ENCODE measurements at regions not wholly inside any gene's neighbourhood (a gene's known extent, or its start where the extent isn't known, plus 50 kb on each side); places are given as distances from the start of the nearest gene placed in this dataset.
"Not testable (repeated sequence)": the region's sequence is repeated elsewhere in the genome, so short reads cannot be mapped to it uniquely, and the experiment has no call there.

DNA sequence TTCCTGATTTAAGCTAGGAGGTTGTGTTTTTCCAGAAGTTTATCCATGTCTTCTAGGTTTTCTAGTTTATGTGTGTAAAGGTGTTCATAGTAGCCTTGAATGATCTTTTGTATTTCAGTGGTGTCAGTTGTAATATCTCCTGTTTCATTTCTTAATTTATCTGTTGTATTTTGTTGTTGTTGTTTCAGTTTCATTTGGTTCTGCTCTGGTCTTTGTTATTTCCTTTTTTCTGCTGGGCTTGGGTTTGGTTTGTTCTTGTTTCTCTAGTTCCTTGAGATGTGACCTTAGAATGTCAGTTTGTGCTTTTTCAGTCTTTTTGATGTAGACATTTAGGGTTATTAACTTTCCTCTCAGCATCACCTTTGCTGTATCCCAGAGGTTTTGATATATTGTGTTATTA lies 62.8 kb downstream of the SCP2D1 start:
- not testable (repeated sequence) for DNase-seq (ENCODE audit: low read depth in 2 of 2)

DNA sequence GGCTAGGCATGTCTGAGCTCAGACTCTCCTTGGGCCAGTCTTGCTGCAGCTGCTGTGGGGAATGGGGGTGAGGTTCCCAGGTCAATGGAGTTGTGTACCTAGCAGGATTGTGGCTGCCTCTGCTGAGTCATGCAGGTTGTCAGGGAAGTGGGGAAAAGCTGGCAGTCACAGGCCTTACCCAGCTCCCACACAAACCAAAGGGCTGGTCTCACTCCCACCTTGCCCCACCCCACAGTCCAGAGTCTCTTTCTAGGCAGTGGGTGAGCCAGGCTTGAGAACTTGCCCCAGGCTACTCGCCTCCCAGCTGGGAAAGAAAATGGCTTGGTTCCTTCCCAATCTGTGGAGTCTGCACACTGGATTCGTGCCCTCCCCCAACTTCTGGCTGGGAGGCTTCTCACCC lies 65.7 kb downstream of the SCP2D1 start:
- DNase-seq (ENCODE audit: low read depth in 2 of 2), result no peak

DNA sequence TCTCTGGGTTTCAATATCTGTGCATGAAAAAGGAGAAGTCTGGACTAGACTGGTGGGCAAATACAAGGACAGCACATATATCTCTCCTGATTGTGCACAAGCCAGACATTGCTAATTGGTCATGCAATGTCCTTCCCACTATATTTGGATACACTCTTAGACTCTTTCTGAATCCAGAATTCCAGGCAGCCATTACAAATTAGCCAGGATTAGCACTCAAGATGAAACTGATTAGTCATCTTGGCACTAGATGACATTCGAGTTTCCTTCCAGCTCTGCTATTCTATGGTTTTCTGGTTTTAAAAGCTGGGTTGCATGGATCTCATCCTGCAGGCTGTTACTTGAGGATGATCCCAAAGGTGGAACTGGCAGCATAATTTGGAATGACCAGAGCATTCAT lies 73.2 kb downstream of the SCP2D1 start:
- no peak for DNase-seq (ENCODE audit: low read depth in 2 of 2)

- no peak for DNase-seq (ENCODE audit: low read depth in 2 of 2)
Measured at GRCh38 chr20:18901980-18902737, 88.6 kb downstream of the SCP2D1 start.

DNA sequence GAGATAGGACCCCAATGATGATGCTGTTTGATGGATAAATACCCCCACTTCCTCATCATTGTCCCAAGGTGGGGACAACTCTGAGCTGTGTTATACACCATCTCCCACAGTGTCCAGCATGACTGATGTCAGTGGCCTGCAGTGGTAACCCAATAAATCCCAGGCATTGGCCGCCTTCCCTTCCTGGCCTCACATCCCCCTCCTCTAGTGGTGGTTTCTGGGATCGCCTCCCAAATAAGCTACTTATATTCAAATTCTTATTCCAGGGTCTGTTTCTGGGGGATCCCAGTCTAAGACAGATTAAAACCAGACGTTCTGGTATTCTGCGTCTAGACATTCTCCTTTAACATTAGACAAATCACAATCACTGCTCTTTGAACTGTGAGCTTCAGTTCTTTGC lies 90.6 kb downstream of the SCP2D1 start:
- no peak for DNase-seq (ENCODE audit: low read depth in 2 of 2)

GRCh38 chr20:18904624-18905023 lies 91.0 kb downstream of the SCP2D1 start:
- DNase-seq (ENCODE audit: low read depth in 2 of 2), result no peak

GRCh38 chr20:18906046-18906445 lies 92.5 kb downstream of the SCP2D1 start:
- DNase-seq (ENCODE audit: low read depth in 2 of 2), result no peak

GRCh38 chr20:18907353-18907752 lies 93.8 kb downstream of the SCP2D1 start:
- DNase-seq (ENCODE audit: low read depth in 2 of 2), result no peak

DNA sequence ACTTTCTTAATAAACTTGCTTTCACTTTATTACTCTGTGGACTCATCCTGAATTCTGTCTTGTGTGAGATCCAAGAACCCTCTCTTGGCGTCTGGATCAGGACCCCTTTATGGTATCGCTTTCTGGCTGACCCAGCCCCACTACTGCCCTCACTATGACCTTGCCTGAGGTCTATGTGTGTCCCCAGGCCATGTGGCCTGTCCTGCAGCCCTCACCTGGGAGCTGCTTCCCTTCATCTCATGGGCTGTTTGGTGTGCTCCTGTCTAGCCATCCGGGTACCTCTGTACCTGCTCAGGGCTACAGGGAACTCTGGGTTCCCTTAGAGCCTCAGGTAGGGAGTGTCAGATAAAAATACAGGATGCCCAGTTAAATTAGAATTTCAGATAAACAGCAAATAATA lies 94.5 kb downstream of the SCP2D1 start:
- no peak for DNase-seq (ENCODE audit: low read depth in 2 of 2)

GRCh38 chr20:18909254-18909653 lies 95.7 kb downstream of the SCP2D1 start:
- no peak for DNase-seq (ENCODE audit: low read depth in 2 of 2)

DNA sequence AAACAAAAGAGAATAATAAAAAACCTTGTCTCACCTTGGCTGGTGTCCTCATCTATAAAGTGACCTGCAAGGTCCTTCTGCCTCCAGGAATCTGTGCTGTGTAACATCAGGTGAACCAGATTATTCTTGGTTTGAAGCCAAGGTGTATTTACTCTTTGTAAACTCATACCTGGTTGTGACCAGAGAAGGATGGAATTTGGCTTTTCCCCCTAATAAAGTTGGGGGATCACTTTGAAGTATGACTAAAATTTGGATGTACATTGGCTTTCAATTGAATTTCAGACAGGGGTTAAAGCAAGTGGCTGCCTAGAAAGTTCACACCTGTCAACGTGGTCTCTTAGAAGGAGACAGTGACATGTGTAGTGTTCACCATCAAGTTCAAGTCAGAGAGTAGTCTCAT lies 100.1 kb downstream of the SCP2D1 start:
- DNase-seq (ENCODE audit: low read depth in 2 of 2), result no peak

DNA sequence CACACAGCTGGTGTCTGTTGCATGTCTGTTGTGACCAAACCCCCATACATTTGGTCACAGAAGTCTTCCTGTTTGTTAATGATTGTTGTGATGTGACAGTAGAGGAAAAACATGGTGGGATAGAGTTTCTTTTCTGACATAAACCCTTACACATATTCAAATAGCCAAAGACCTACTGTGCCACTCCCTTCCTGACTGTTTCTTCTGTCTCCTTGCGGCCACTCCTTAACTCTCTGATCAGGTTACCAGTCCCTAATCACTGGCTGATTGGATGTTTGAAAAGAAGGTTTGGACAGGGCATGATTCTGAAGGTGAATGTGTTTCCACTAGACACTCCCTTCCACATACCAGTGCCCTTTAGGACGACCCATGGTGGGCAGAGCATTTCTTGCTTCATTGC lies 101.2 kb downstream of the SCP2D1 start:
- no peak for DNase-seq (ENCODE audit: low read depth in 2 of 2)

GRCh38 chr20:18916886-18917750 lies 103.5 kb downstream of the SCP2D1 start:
- no peak for DNase-seq (ENCODE audit: low read depth in 2 of 2)

GRCh38 chr20:18919996-18920395 lies 106.4 kb downstream of the SCP2D1 start:
- no peak for DNase-seq (ENCODE audit: low read depth in 2 of 2)

DNA sequence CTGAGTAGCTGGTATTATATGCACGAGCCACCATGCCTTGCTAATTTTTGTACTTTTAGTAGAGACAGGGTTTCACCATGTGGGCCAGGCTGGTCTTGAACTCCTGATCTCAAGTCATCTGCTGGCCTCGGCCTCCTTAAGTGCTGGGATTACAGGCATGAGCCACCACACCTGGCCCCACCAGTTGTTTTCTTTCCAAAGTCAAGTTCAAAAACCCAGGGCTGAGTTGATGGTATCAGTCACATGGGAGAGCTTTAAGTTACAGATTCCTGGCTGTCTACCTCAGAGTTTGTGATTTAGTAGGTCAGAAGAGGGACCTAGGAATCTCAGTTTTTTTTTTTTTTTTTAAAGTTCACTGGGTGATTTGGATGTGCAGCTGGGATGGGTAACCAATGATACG lies 107.7 kb downstream of the SCP2D1 start:
- DNase-seq (ENCODE audit: low read depth in 2 of 2), result no peak

GRCh38 chr20:18922251-18922650 lies 108.7 kb downstream of the SCP2D1 start:
- DNase-seq (ENCODE audit: low read depth in 2 of 2), result no peak

DNA sequence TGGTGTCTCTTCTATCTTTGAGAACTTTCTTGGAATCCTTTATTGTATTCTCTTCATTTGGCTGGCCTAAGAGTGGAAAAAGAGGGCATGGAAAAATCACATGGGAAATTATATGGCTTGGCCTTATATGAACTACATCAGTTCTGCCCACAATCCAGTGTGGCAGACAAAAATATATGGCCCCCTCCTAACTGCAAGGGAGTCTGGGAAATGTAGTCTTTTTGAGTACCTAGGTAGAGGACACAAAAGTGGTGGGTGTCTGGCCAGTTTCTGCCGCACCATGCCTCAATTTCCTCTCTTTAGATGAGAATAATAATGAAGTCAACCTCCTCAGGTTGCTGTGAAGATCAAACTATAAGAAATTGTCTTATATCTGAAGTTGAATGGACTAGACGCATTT lies 109.3 kb downstream of the SCP2D1 start:
- no peak for DNase-seq (ENCODE audit: low read depth in 2 of 2)

DNA sequence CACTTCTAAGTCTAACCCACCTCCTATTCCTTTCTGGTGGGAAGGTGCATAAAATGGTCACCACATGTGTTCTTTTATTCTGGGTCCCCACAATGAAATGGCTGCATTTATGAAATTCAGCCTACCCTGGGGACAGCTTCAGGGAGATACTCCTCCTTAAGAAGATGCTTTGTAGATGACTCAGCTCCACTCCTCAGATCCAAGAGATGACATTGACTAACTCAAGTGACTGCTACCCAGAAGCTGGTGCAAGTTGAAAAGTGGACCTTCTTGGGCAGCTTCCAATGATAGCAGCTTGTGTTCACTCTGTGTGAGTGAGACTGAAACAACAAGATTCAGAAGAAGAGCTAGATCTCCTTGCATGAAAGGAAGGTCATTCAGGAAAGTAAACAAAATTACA lies 113.4 kb downstream of the SCP2D1 start:
- DNase-seq (ENCODE audit: low read depth in 2 of 2), result no peak

DNA sequence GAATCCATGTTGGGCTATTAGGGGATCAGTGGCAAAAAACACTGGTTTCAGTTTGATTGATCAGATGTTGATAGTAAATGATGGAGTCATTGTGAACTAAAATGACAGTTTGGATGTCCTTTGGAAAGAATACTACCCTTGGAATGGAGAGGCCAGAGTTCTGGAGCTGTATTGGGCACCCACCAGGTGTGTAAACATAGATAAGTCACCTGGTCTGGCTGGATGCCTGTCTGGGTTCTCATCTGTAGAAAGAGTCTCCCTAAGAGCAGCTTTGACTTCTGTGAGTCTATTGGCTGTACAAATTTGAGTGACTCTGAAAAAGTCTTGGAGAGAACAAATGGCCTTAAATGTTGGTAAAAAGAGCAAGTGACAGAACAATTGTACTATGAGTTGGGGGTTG lies 115.0 kb downstream of the SCP2D1 start:
- no peak for DNase-seq (ENCODE audit: low read depth in 2 of 2)

DNA sequence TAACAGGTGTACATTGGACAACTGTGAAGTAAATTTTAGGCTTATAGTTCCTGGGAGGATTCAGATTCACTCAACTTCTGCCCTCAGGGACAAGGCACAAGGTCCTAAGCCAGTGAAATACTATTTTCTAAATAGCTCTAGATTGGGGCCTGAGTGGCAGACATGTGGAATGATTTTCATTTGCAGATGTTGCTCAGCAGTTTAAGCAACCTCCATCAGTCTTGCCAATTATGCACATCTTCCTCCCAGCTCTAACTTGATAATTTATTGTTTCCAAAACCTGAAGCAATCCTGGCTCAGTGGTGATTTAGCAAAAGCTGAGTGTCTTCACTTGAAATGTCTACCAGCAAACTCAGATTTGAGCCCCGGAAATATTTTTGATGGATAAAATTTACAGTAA lies 116.2 kb downstream of the SCP2D1 start:
- no peak for DNase-seq (ENCODE audit: low read depth in 2 of 2)

GRCh38 chr20:18943542-18943941 lies 130.0 kb downstream of the SCP2D1 start:
- DNase-seq (ENCODE audit: low read depth in 2 of 2), result no peak

GRCh38 chr20:18956890-18957289 lies 143.3 kb downstream of the SCP2D1 start:
- no peak for DNase-seq (ENCODE audit: low read depth in 2 of 2)

- DNase-seq (ENCODE audit: low read depth in 2 of 2), result no peak
Measured at GRCh38 chr20:18957328-18957727, 143.7 kb downstream of the SCP2D1 start.
